Cardiac fibroblast (primary cell): ENCODE measurements at regions not wholly inside any gene's neighbourhood (a gene's known extent, or its start where the extent isn't known, plus 50 kb on each side); places are given as distances from the start of the nearest gene placed in this dataset.
"Not testable (repeated sequence)": the region's sequence is repeated elsewhere in the genome, so short reads cannot be mapped to it uniquely, and the experiment has no call there.

Experiments
- DNase-seq, 2 donors: peaks; one replicate each; pipeline versions ENCODE4 v3.0.0 to v3.0.0-alpha.2; 2010; ENCODE audit warnings: low read depth in 2 of 2
- H3K4me3 ChIP-seq, 2 donors: replicated peaks in 1 of 2; 1 replicate in 1 of 2; 2 replicates in 1 of 2; pipeline ENCODE4 v1.5.1; 2011; ENCODE audit warnings: low read depth in 2 of 2, low read length in 2 of 2, mild to moderate bottlenecking in 2 of 2, moderate library complexity in 1 of 2

- H3K4me3 ChIP-seq, DNase-seq: not testable (repeated sequence)
Measured at GRCh38 chr3:195959367-195960157, 51.2 kb upstream of the TNK2 start.

- not testable (repeated sequence) for DNase-seq, H3K4me3 ChIP-seq
Measured at GRCh38 chr3:195958736-195959135, 50.4 kb upstream of the TNK2 start.
